Fibroblast of mammary gland (primary cell): ENCODE measurements at regions not wholly inside any gene's neighbourhood (a gene's known extent, or its start where the extent isn't known, plus 50 kb on each side); places are given as distances from the start of the nearest gene placed in this dataset.
A peak's percentile ranks its signal among the peaks of the same experiment; 100 is the strongest.

Experiments used
- DNase-seq: peaks from one replicate; pipeline ENCODE4 v3.0.0-alpha.2; 2010; ENCODE audit warnings: low read depth
- H3K4me3 ChIP-seq: 2 replicates; pipeline ENCODE4 v1.5.1; 2011; ENCODE audit warnings: low read depth, mild to moderate bottlenecking, low read length, moderate library complexity; ENCODE audit not compliant: control insufficient read depth
- CTCF ChIP-seq: conservative IDR thresholded peaks from 2 replicates; pipeline ENCODE4 v1.5.1; 2011; ENCODE audit warnings: low read depth, low read length, inconsistent platforms; ENCODE audit not compliant: control insufficient read depth, insufficient read depth

GRCh38 chr4:24677909-24678308, 93.6 kb upstream of the DHX15 start:
- no peak overlapping the region for H3K4me3 ChIP-seq
- no peak for DNase-seq
- TF ChIP-seq CTCF = no peak

DNA sequence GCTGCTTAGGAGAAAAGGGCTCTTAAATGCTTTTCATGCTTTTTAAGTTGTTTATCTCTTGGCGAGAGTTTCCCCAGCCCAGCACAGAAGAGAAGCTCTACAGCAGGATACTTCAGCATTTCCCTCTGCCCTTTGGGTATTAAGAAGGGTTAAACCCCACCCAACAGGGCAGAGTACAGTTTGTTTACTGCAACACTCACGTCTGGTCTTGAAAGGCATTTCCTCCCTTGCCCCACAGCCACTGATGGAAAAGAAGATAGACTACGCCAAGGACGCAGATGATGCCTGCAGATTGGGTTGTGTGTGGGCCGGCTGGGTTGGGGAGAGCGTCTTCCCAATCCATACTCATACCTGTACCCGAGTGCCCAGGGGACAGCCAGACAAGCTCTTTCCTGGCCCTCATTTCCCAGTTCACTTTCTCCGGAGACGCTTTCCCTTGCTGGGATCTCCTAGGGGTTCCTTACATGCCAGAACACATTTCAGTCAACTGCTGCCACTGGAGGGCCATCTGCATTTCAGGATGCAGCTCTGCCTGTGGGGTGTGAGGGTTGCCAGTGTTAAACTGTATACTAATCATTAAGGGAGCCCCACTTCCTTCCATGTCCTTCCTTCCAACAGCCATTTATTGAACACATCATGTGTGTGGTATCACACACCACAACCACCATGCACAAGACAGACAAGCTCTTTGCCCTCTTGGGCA, 96.5 kb upstream of the DHX15 start:
- no peak for TF ChIP-seq CTCF
- DNase-seq = no peak
- H3K4me3 ChIP-seq = no peak overlapping the region

DNA sequence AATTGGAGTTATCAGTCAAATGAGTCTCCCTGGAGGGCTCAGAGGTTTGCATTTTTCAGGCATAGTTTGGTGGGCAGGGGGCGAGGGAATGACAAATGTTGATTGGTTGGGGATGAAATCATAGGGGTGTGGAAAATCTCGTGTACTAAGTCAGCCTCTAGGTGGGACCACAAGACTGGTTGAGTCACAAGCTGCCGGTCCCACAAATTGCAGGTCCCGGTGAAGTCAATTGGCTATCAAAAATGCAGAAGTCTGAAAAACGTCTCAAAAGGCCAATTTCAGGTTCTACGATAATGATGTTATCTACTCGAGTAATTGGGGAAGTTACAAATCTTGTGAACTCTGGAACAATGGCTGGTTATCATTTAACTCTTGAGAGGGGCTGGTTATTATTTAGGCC, 98.8 kb upstream of the DHX15 start:
- TF ChIP-seq CTCF = peak; percentile 3
- H3K4me3 ChIP-seq = no peak overlapping the region
- DNase-seq = peak; percentile 22

GRCh38 chr4:24686866-24687692, 102.7 kb upstream of the DHX15 start:
- DNase-seq = peak; percentile 12
- no peak overlapping the region for H3K4me3 ChIP-seq
- peak; percentile 47 for TF ChIP-seq CTCF

GRCh38 chr4:24688453-24688852, 104.1 kb upstream of the DHX15 start:
- no peak for DNase-seq
- H3K4me3 ChIP-seq = no peak overlapping the region
- no peak for TF ChIP-seq CTCF

GRCh38 chr4:24689212-24689611, 104.9 kb upstream of the DHX15 start:
- no peak for TF ChIP-seq CTCF
- no peak for DNase-seq
- no peak overlapping the region for H3K4me3 ChIP-seq
